Iris pigment epithelial cell (primary cell): ENCODE measurements at regions not wholly inside any gene's neighbourhood (a gene's known extent, or its start where the extent isn't known, plus 50 kb on each side); places are given as distances from the start of the nearest gene placed in this dataset.

Experiments used
- DNase-seq: peaks from one replicate; pipeline ENCODE4 v3.0.0-alpha.2; 2011; ENCODE audit warnings: low read depth

DNA sequence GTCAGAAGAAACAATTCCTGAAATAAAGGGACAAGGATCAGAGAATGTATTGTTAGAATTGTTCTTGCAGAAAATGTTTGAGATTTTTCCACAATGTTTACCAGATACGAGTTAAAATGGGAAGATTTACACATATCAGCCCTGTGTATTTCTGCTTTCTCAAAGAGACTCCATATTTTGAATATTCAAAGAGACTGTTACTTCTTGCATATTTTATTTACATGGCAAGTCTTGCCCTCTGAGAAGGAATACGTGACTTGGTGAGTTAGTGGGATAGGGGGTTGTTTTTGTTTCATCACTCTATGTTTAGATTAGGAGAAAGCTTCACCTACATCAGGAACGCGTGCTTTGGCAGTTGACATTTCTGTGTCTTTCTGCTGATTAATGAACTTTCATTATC, 56.1 kb upstream of the ZDHHC17 start:
- DNase-seq, result no peak

- DNase-seq, result no peak
These were observed 55.6 kb upstream of the ZDHHC17 start for GRCh38 chr12:76708296-76708695.

DNA sequence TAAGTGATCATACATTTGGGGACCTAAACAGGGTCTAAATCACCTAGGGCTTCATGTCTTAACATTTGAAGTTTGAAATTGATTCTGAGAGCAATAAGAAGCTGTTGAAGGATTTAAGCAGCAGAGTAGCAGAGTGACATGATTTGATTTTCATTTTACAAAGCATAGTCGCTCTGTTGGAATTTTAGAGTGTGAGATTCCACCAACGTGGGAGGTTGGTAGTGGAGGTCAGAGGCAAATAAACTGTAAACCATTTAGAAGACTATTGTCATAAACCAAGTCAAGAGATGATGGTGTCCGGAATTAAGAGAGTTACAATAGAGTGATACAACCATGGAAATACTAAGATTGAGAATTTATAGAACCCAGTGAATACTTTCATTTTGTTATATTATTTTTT, 52.7 kb upstream of the ZDHHC17 start:
- no peak for DNase-seq

GRCh38 chr12:76713130-76713529, 50.8 kb upstream of the ZDHHC17 start:
- peak; percentile 68 for DNase-seq

DNA sequence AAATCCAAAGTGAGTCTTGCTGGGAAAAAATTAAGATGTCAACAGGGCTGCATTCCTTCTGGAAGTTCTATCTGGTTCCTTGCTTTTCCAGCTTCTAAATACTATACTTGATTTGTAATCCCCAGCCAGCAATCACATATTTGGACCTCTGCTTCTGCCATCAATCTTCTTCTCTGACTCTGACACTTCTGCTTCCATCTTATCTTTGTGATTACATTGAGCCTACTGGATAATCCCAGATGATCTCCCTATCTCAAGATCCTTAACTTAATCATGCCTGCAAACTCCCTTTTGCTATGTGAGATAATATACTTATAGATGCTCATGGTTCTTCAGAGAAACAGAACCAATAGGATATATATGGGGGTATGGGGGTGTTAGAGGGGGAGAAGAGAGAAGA, 49.9 kb upstream of the ZDHHC17 start:
- DNase-seq, result no peak
